ENCODE measurements at regions not wholly inside any gene's neighbourhood (a gene's known extent, or its start where the extent isn't known, plus 50 kb on each side); places are given as distances from the start of the nearest gene placed in this dataset.

- Histone ChIP-seq H3K9me3 (ENCODE audit: control insufficient read depth in 1 of 2, insufficient read depth in 1 of 2, low read depth in 1 of 2, low read length in 2 of 2) (0 out of 4 replicates have a peak, but pooled peaks cover 0 to 2% of the 10 kb centered on the region in 2 experiments), H3K36me3 (ENCODE audit: control insufficient read depth in 1 of 2, insufficient read depth in 2 of 2, low read length in 2 of 2) (no peaks in the 10 kb centered on the region), H3K4me3 (replicated peaks in 1 of 2; ENCODE audit: low read depth in 1 of 2, low read length in 2 of 2) (no peak overlapping the region), H3K4me2 (ENCODE audit: low read length) (no peak overlapping the region), H3K9me2 (ENCODE audit: insufficient read depth) (no peaks in the 10 kb centered on the region), H3K79me2 (ENCODE audit: insufficient read depth, low read length) (no peaks in the 10 kb centered on the region), H4K20me1 (ENCODE audit: insufficient read depth) (no peaks in the 10 kb centered on the region), H2AFZ (ENCODE audit: low read depth, low read length, poor library complexity, severe bottlenecking) (no peak overlapping the region), H3K27ac (ENCODE audit: low read depth, low read length) (no peak overlapping the region), H3K4me1 (ENCODE audit: control insufficient read depth in 1 of 2, insufficient read depth in 2 of 2, low read length in 2 of 2) (no peaks in the 10 kb centered on the region), H3K9ac (ENCODE audit: low read length) (no peak overlapping the region), H3K27me3 (ENCODE audit: insufficient read depth, low read length) (no peaks in the 10 kb centered on the region)
- POLR2A ChIA-PET: no interaction called here
- RAD21 ChIA-PET (ENCODE audit: low non-redundant PET in 1 of 2, low total read pairs in 2 of 2, uncharacterized antibody in 2 of 2, unreplicated experiment in 2 of 2): no interaction called here
- no TSS peak for BruUV-seq (replicated peaks)
- DNase-seq (ENCODE audit: low read depth, low spot score) (no peak), ATAC-seq (no peak)
- TF ChIP-seq SIN3A (IDR thresholded peaks at IDR 0.05; ENCODE audit: low read depth) (no peak), JUND (IDR thresholded peaks at IDR 0.05) (no peak), EZH2phosphoT487 (IDR thresholded peaks at IDR 0.05; ENCODE audit: borderline replicate concordance) (no peak), REST (IDR thresholded peaks at IDR 0.05; ENCODE audit: low read depth) (no peak), ZFX (IDR thresholded peaks at IDR 0.05) (no peak), EZH2 (IDR thresholded peaks at IDR 0.05) (no peak)
- TF ChIP-seq, protein P1, sequence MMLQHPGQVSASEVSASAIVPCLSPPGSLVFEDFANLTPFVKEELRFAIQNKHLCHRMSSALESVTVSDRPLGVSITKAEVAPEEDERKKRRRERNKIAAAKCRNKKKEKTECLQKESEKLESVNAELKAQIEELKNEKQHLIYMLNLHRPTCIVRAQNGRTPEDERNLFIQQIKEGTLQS (IDR thresholded peaks at IDR 0.05): no peak
- CTCF ChIA-PET: no interaction called here
- intact Hi-C loops (cut with micrococcal nuclease): loop anchor here (10.0 kb wide), 1 partner anchor 228 kb away; no protein-coding TSS in a partner anchor
Observed at GRCh38 chr18:27366665-27367064, 181.6 kb upstream of the CHST9 start.

Data from HCT116 (cell line).